Bronchial epithelial cell (primary cell): ENCODE measurements at regions not wholly inside any gene's neighbourhood (a gene's known extent, or its start where the extent isn't known, plus 50 kb on each side); places are given as distances from the start of the nearest gene placed in this dataset.

Source experiments
- DNase-seq: peaks from one replicate; pipeline ENCODE4 v3.0.0-alpha.2; 2010; ENCODE audit warnings: low read depth
- FAIRE-seq: peaks from 2 replicates; lab custom pipeline; 2011; peaks lifted over from hg19 to GRCh38; lab: Jason Lieb, UNC
- H3K27me3 ChIP-seq: 2 replicates; pipeline ENCODE4 v1.5.1; 2011; ENCODE audit warnings: low read length; ENCODE audit not compliant: control insufficient read depth, insufficient read depth
- H3K36me3 ChIP-seq: 2 replicates; pipeline ENCODE4 v1.5.1; 2011; ENCODE audit warnings: low read length; ENCODE audit not compliant: control insufficient read depth, insufficient read depth
- H3K4me3 ChIP-seq: 2 replicates; pipeline ENCODE4 v1.5.1; 2011; ENCODE audit warnings: mild to moderate bottlenecking, low read depth, low read length, control low read depth
- TF ChIP-seq, protein P1 (sequence below): IDR thresholded peaks from 2 replicates; pipeline ENCODE4 v1.5.1; 2011; ENCODE audit warnings: mild to moderate bottlenecking, moderate library complexity, low read length, control low read depth, inconsistent platforms; ENCODE audit not compliant: insufficient read depth, severe bottlenecking

DNA sequence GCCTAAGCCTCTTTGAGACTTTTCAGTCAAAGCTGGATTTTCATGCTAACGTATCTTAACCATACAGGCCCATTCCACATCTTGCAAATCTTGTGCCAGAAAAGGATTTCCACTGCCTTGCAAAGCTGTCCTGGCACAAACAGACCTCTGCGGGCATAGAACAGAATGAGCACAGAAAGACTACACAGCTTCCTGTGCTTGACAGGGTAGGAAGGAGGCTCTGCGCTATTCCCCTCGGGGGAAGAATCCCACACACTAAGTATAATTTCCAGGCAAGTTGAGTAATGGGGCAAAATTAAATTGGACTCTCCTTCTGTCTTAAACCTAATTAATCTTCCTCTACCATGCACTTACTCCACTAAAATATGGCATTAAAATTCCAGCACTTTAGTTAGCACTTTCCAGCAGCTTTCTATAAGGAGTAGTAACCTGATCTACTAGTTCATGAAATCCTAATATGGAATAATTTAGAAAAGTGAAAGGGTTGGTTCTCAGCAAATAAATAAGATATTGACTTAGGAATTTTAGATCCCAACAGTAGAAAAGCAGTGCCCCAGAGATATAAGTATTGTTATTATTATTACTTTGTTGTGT lies 532.1 kb upstream of the JAG1 start:
- no peak for DNase-seq
- TF ChIP-seq, protein P1, sequence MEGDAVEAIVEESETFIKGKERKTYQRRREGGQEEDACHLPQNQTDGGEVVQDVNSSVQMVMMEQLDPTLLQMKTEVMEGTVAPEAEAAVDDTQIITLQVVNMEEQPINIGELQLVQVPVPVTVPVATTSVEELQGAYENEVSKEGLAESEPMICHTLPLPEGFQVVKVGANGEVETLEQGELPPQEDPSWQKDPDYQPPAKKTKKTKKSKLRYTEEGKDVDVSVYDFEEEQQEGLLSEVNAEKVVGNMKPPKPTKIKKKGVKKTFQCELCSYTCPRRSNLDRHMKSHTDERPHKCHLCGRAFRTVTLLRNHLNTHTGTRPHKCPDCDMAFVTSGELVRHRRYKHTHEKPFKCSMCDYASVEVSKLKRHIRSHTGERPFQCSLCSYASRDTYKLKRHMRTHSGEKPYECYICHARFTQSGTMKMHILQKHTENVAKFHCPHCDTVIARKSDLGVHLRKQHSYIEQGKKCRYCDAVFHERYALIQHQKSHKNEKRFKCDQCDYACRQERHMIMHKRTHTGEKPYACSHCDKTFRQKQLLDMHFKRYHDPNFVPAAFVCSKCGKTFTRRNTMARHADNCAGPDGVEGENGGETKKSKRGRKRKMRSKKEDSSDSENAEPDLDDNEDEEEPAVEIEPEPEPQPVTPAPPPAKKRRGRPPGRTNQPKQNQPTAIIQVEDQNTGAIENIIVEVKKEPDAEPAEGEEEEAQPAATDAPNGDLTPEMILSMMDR = no peak
- Histone ChIP-seq H3K36me3 (no peaks in the 10 kb centered on the region), H3K4me3 (no peak overlapping the region), H3K27me3 (no peaks in the 10 kb centered on the region)
- no peak for FAIRE-seq

DNA sequence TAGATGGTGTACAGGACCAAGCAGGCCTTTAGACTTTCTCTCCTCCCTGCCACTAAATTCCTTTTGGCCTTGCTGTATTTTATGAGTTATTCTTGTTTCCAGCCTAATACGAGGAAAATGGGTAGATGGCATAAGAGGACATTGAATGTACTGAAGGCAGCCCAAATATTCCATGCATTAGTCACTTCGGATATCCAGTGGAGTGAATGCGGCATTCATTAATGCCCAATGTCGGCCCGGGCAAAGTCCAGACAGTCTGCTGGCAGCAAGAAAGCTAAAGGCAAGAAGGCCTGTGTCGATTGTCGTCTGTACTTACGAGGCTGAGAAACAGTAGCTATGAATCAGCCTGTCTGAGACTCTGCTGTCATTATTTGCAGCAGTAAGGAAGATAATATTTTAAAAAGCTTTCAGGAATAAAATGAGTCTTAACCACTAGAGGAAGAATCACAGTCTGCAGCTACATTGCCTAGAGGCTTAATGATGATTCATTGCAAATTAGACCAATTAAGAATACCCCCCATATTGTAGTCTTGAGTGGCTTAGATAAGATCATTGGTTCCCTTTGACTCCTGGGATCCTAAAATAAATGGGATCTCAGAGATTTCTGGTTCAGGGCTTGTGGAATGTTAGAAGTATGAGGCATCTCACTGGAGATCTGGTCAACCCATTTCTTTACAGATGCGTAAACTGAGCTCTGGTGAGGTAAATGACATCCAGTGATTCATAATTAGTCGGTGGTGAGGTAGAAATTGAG lies 534.1 kb upstream of the JAG1 start:
- no peaks in the 10 kb centered on the region for H3K27me3 ChIP-seq
- FAIRE-seq (no peak), DNase-seq (peak; percentile 97)
- H3K4me3 ChIP-seq = no peak overlapping the region
- TF ChIP-seq, protein P1 = no peak
- no peaks in the 10 kb centered on the region for H3K36me3 ChIP-seq

DNA sequence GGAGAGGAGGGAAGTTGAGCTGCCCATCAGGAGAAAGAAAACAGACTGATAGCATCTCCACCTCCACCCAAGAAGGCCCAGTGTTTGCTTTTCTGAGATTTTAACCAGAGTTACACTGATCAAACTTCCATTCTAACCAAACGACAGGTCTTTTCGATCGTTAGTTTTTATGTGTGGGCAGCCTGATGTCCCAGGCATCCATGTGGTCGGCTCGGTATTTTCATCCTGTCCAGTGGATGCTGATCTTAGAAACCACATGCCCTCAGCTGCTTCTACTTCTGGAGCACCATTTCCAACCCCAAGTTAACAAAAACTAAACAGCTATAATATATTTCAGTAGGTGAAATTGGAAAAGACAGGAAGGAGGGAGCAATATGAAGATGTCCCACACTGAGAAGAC lies 536.8 kb upstream of the JAG1 start:
- TF ChIP-seq, protein P1 = no peak
- H3K4me3 ChIP-seq = no peak overlapping the region
- no peaks in the 10 kb centered on the region for H3K36me3 ChIP-seq
- FAIRE-seq (no peak), DNase-seq (no peak)
- H3K27me3 ChIP-seq = no peaks in the 10 kb centered on the region

DNA sequence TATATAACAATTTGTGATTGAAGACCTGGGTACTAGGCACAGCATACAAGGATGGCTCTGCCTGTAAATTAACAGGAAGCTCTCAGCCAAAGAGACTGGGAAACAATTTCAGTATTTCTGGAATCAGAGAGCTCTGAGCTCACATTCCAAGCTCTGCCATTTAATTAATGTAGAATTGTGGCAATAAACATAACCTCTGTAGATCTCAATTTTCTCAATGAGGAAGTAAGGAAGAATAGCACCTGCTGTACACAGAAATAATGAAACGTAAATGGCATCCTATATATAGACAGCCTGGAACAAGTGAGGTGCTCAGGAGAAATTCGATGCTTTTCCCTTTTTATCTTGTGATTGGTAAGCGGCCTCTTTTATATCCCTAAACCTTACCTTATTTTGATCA lies 538.5 kb upstream of the JAG1 start:
- no peak overlapping the region for H3K4me3 ChIP-seq
- FAIRE-seq (no peak), DNase-seq (no peak)
- no peaks in the 10 kb centered on the region for H3K36me3 ChIP-seq
- H3K27me3 ChIP-seq = no peaks in the 10 kb centered on the region
- TF ChIP-seq, protein P1 = no peak

DNA sequence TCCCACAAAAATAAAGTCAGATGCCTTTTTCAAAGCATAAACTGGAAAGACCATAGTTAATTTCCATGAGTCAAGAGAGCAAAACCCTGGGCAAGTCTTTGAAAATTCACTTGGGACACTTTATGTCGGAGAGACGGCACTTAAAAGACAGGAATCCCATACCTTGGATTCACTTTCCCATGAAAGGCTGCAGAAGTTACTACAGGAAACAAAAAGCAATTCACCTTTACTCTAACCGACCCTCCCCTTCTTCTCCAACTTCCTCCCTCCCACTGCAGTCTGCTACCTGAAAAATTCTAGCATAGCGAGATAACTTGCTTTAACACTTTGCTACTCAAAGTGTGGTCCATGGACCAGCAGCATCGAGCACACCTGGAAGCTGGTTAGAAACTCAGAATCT lies 539.1 kb upstream of the JAG1 start:
- TF ChIP-seq, protein P1 = no peak
- Histone ChIP-seq H3K4me3 (no peak overlapping the region), H3K27me3 (no peaks in the 10 kb centered on the region), H3K36me3 (no peaks in the 10 kb centered on the region)
- no peak for DNase-seq
- FAIRE-seq = peak; percentile 43
